Gastroesophageal sphincter (tissue), 4 donors: ENCODE measurements at regions not wholly inside any gene's neighbourhood (a gene's known extent, or its start where the extent isn't known, plus 50 kb on each side); places are given as distances from the start of the nearest gene placed in this dataset.

Experiments
- ATAC-seq: fragments of 150-250 bp; one replicate; pipeline ENCODE4 v1.9.1; 2016; ENCODE audit warnings: mild to moderate bottlenecking, moderate library complexity
- H3K27ac ChIP-seq, 4 donors: fragments of 200-600 bp; sonication (generic) in 3 of 4; 1 replicate in 3 of 4; 2 replicates in 1 of 4; pipeline ENCODE4 v1.5.1; 2016 to 2019
- H3K27me3 ChIP-seq: fragments of 200-600 bp; sonication (generic); one replicate; pipeline ENCODE4 v1.5.1; 2019
- H3K36me3 ChIP-seq, 2 donors: fragments of 200-600 bp; sonication (generic); one replicate each; pipeline ENCODE4 v1.5.1; 2019; ENCODE audit warnings: control low read depth in 1 of 2
- H3K4me1 ChIP-seq, 3 donors: fragments of 200-600 bp; sonication (generic); 1 replicate in 2 of 3; 2 replicates in 1 of 3; pipeline ENCODE4 v1.5.1; 2016 to 2019; ENCODE audit warnings: control low read depth in 2 of 3
- H3K4me3 ChIP-seq, 2 donors: fragments of 200-600 bp; sonication (generic); one replicate each; pipeline ENCODE4 v1.5.1; 2019; ENCODE audit warnings: mild to moderate bottlenecking in 1 of 2, moderate library complexity in 1 of 2
- H3K9me3 ChIP-seq, 3 donors: fragments of 200-600 bp; sonication (generic); one replicate each; pipeline ENCODE4 v1.5.1; 2017 to 2019; ENCODE audit warnings: control low read depth in 2 of 3
- EP300 ChIP-seq: sonication (generic); formaldehyde crosslinking; IDR thresholded peaks from one replicate; pipeline ENCODE4 v1.6.1; 2017; ENCODE audit warnings: antibody characterized with exemption, mild to moderate bottlenecking
- POLR2A ChIP-seq, 2 donors: fragments of 450-650 bp; IDR thresholded peaks; one replicate each; pipeline ENCODE4 v1.6.1; 2017; ENCODE audit warnings: antibody characterized with exemption in 2 of 2, mild to moderate bottlenecking in 2 of 2, moderate library complexity in 1 of 2
- POLR2AphosphoS5 ChIP-seq: sonication (generic); formaldehyde crosslinking; IDR thresholded peaks from one replicate; pipeline ENCODE4 v1.6.1; 2017; ENCODE audit warnings: antibody characterized with exemption
- WGBS, 2 donors: methylation state at CpG; one replicate each; pipeline ENCODE4 v1.1.5; 2018; ENCODE audit warnings: low coverage in 1 of 2; 5-methylcytosine and 5-hydroxymethylcytosine counted together
- TF ChIP-seq, protein P1 (sequence below), 4 experiments: fragments of 200-600 bp in 2 of 4; fragments of 450-650 bp in 2 of 4; sonication (generic) in 1 of 4; IDR thresholded peaks; one replicate each; pipeline ENCODE4 v1.5.1; 2017 to 2019; ENCODE audit warnings: antibody characterized with exemption in 4 of 4, mild to moderate bottlenecking in 2 of 4, moderate library complexity in 2 of 4

GRCh38 chr12:63326260-63326659 lies 175.3 kb upstream of the AVPR1A start:
- ATAC-seq = no peak
- TF ChIP-seq POLR2A (IDR thresholded peaks at IDR 0.05) (no peak), EP300 (no peak), POLR2AphosphoS5 (no peak)
- TF ChIP-seq, protein P1, sequence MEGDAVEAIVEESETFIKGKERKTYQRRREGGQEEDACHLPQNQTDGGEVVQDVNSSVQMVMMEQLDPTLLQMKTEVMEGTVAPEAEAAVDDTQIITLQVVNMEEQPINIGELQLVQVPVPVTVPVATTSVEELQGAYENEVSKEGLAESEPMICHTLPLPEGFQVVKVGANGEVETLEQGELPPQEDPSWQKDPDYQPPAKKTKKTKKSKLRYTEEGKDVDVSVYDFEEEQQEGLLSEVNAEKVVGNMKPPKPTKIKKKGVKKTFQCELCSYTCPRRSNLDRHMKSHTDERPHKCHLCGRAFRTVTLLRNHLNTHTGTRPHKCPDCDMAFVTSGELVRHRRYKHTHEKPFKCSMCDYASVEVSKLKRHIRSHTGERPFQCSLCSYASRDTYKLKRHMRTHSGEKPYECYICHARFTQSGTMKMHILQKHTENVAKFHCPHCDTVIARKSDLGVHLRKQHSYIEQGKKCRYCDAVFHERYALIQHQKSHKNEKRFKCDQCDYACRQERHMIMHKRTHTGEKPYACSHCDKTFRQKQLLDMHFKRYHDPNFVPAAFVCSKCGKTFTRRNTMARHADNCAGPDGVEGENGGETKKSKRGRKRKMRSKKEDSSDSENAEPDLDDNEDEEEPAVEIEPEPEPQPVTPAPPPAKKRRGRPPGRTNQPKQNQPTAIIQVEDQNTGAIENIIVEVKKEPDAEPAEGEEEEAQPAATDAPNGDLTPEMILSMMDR (IDR thresholded peaks at IDR 0.05) = no peak
- Histone ChIP-seq H3K9me3 (no peaks in the 10 kb centered on the region), H3K36me3 (no peaks in the 10 kb centered on the region), H3K4me1 (no peaks in the 10 kb centered on the region), H3K4me3 (no peak overlapping the region), H3K27me3 (no peaks in the 10 kb centered on the region), H3K27ac (no peak overlapping the region)

- TF ChIP-seq POLR2AphosphoS5 = no peak
- TF ChIP-seq, protein P1 (IDR thresholded peaks at IDR 0.05) = no peak
- TF ChIP-seq EP300 = no peak
- TF ChIP-seq POLR2A (IDR thresholded peaks at IDR 0.05) = no peak
- 6% methylated on average over 1 of the region's 1 CpG; no CpG with 5 or more reads in 1 of the 2 donors for WGBS, 2 donors
- no peaks in the 10 kb centered on the region for H3K36me3 ChIP-seq
- H3K4me1 ChIP-seq = no peaks in the 10 kb centered on the region
- H3K27ac ChIP-seq = no peak overlapping the region
- no peaks in the 10 kb centered on the region for H3K27me3 ChIP-seq
- no peak overlapping the region for H3K4me3 ChIP-seq
- H3K9me3 ChIP-seq = no peaks in the 10 kb centered on the region
- no peak for ATAC-seq
Observed at GRCh38 chr12:63325757-63326156, 174.8 kb upstream of the AVPR1A start.

- H3K4me3 ChIP-seq = no peak overlapping the region
- TF ChIP-seq POLR2AphosphoS5 (no peak), POLR2A (IDR thresholded peaks at IDR 0.05) (no peak), EP300 (no peak)
- TF ChIP-seq, protein P1 (IDR thresholded peaks at IDR 0.05) = no peak
- 68 to 93% methylated on average over 2 of the region's 2 CpGs for whole genome bisulfite sequencing, 2 donors
Observed at GRCh38 chr12:63323942-63324341, 172.9 kb upstream of the AVPR1A start.

GRCh38 chr12:63321373-63321772 lies 170.4 kb upstream of the AVPR1A start:
- 0 to 86% methylated on average over 1 to 2 of the region's 2 CpGs for WGBS, 2 donors
- Histone ChIP-seq H3K4me3 (no peak overlapping the region), H3K27me3 (no peaks in the 10 kb centered on the region), H3K27ac (no peak overlapping the region), H3K9me3 (peaks cover 0 to 6% (median 0%) of the 10 kb centered on the region in 3 donors), H3K4me1 (no peaks in the 10 kb centered on the region), H3K36me3 (no peaks in the 10 kb centered on the region)
- ATAC-seq = no peak
- TF ChIP-seq EP300 = no peak
- TF ChIP-seq POLR2AphosphoS5 = no peak
- TF ChIP-seq, protein P1 (IDR thresholded peaks at IDR 0.05) = no peak
- TF ChIP-seq POLR2A (IDR thresholded peaks at IDR 0.05) = no peak

More at GRCh38 chr12:63323942-63324341, 172.9 kb upstream of the AVPR1A start:
- H3K9me3 ChIP-seq = no peaks in the 10 kb centered on the region
- ATAC-seq = no peak
- no peak overlapping the region for H3K27ac ChIP-seq
- H3K4me1 ChIP-seq = no peaks in the 10 kb centered on the region
- H3K36me3 ChIP-seq = no peaks in the 10 kb centered on the region
- H3K27me3 ChIP-seq = no peaks in the 10 kb centered on the region

DNA sequence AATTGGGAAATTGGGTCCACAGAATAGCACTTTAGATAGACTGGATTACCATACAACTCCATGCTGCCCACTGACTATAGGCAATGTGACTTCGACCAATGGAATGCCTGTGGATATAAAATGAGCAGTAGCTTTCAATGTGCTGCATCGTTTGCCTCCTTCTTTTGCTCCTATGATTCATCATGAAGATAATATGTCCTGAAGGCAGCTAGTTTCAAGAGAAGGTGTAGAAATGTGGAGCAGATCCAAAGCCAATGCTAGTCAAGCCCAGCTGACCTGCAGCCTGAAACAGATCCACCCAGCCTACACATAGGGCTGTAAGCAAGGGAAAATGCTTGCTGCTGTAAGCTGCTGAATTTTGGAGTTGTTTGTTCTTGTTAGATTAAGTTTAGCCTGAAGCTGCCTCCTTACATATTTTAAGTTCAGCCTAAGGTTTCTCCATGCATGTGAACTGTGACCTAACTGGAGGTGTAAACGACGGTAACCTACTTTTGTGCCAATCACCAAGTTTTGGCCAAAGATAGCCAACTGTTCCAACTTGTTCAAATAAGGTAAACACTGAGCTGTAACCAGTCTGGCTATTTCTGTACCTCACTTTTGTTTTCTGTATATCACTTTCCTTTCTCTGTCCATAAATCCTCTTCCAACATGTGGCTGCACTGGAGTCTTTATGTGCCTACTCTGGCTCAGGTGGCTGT lies 169.1 kb upstream of the AVPR1A start:
- TF ChIP-seq EP300 = no peak
- no peak for TF ChIP-seq POLR2A (IDR thresholded peaks at IDR 0.05)
- TF ChIP-seq POLR2AphosphoS5 = no peak
- TF ChIP-seq, protein P1 (IDR thresholded peaks at IDR 0.05) = no peak
- 63 to 96% methylated on average over 3 to 4 of the region's 4 CpGs for WGBS, 2 donors
- Histone ChIP-seq H3K27me3 (no peaks in the 10 kb centered on the region), H3K36me3 (no peaks in the 10 kb centered on the region), H3K4me3 (no peak overlapping the region), H3K4me1 (no peaks in the 10 kb centered on the region), H3K9me3 (peaks cover 0 to 6% (median 0%) of the 10 kb centered on the region in 3 donors), H3K27ac (no peak overlapping the region)
- no peak for ATAC-seq
